Neuron (in vitro differentiated cells): ENCODE measurements at regions not wholly inside any gene's neighbourhood (a gene's known extent, or its start where the extent isn't known, plus 50 kb on each side); places are given as distances from the start of the nearest gene placed in this dataset.
"Not testable (repeated sequence)": the region's sequence is repeated elsewhere in the genome, so short reads cannot be mapped to it uniquely, and the experiment has no call there.

Experiments used
- H2AFZ ChIP-seq: one replicate; pipeline ENCODE4 v1.6.1; 2013; ENCODE audit warnings: low read depth, mild to moderate bottlenecking, inconsistent platforms, low read length, moderate library complexity
- H3K27me3 ChIP-seq: one replicate; pipeline ENCODE4 v1.6.1; 2013; ENCODE audit warnings: low read length; ENCODE audit not compliant: insufficient read depth
- H3K36me3 ChIP-seq: one replicate; pipeline ENCODE4 v1.6.1; 2013; ENCODE audit warnings: low read length; ENCODE audit not compliant: insufficient read depth
- H3K4me1 ChIP-seq: one replicate; pipeline ENCODE4 v1.6.1; 2013; ENCODE audit warnings: low read length; ENCODE audit not compliant: insufficient read depth
- H3K4me3 ChIP-seq: 2 replicates; pipeline ENCODE4 v1.5.1; 2013; ENCODE audit warnings: mild to moderate bottlenecking, low read length, moderate library complexity
- H3K9me3 ChIP-seq: one replicate; pipeline ENCODE4 v1.6.1; 2013; ENCODE audit warnings: low read length

- Histone ChIP-seq H3K9me3 (no peaks in the 10 kb centered on the region), H3K27me3 (no peaks in the 10 kb centered on the region), H3K4me1 (no peaks in the 10 kb centered on the region), H3K4me3 (no peak overlapping the region), H2AFZ (no peak overlapping the region), H3K36me3 (no peaks in the 10 kb centered on the region)
Observed at GRCh38 chr3:18717598-18717997, 292.5 kb upstream of the SATB1 start.

GRCh38 chr3:18716821-18717220, 291.7 kb upstream of the SATB1 start:
- Histone ChIP-seq H3K27me3 (no peaks in the 10 kb centered on the region), H3K4me3 (no peak overlapping the region)

GRCh38 chr3:18716101-18716500, 291.0 kb upstream of the SATB1 start:
- Histone ChIP-seq H3K4me3 (no peak overlapping the region), H2AFZ (no peak overlapping the region), H3K27me3 (no peaks in the 10 kb centered on the region), H3K9me3 (no peaks in the 10 kb centered on the region), H3K36me3 (no peaks in the 10 kb centered on the region), H3K4me1 (no peaks in the 10 kb centered on the region)

More at GRCh38 chr3:18716821-18717220, 291.7 kb upstream of the SATB1 start:
- Histone ChIP-seq H3K36me3 (no peaks in the 10 kb centered on the region), H2AFZ (no peak overlapping the region), H3K4me1 (no peaks in the 10 kb centered on the region), H3K9me3 (no peaks in the 10 kb centered on the region)

- Histone ChIP-seq H2AFZ (no peak overlapping the region), H3K4me3 (no peak overlapping the region), H3K36me3 (no peaks in the 10 kb centered on the region), H3K9me3 (no peaks in the 10 kb centered on the region), H3K27me3 (no peaks in the 10 kb centered on the region), H3K4me1 (no peaks in the 10 kb centered on the region)
Observed at GRCh38 chr3:18715208-18715607, 290.1 kb upstream of the SATB1 start.

GRCh38 chr3:18713577-18713951, 288.4 kb upstream of the SATB1 start:
- H3K36me3 ChIP-seq = no peaks in the 10 kb centered on the region
- H2AFZ ChIP-seq = no peak overlapping the region
- no peaks in the 10 kb centered on the region for H3K27me3 ChIP-seq
- H3K9me3 ChIP-seq = no peaks in the 10 kb centered on the region
- H3K4me1 ChIP-seq = no peaks in the 10 kb centered on the region
- no peak overlapping the region for H3K4me3 ChIP-seq

- Histone ChIP-seq H3K4me3 (no peak overlapping the region), H2AFZ (no peak overlapping the region), H3K4me1 (no peaks in the 10 kb centered on the region), H3K36me3 (no peaks in the 10 kb centered on the region), H3K9me3 (no peaks in the 10 kb centered on the region), H3K27me3 (no peaks in the 10 kb centered on the region)
Observed at GRCh38 chr3:18712713-18713576, 287.8 kb upstream of the SATB1 start.

- no peaks in the 10 kb centered on the region for H3K36me3 ChIP-seq
- no peaks in the 10 kb centered on the region for H3K4me1 ChIP-seq
Observed at GRCh38 chr3:18704326-18704725, 279.2 kb upstream of the SATB1 start.

GRCh38 chr3:18703798-18704197, 278.7 kb upstream of the SATB1 start:
- no peaks in the 10 kb centered on the region for H3K4me1 ChIP-seq
- H3K27me3 ChIP-seq = no peaks in the 10 kb centered on the region
- H3K9me3 ChIP-seq = no peaks in the 10 kb centered on the region
- no peak overlapping the region for H2AFZ ChIP-seq
- no peaks in the 10 kb centered on the region for H3K36me3 ChIP-seq
- no peak overlapping the region for H3K4me3 ChIP-seq

More at GRCh38 chr3:18704326-18704725, 279.2 kb upstream of the SATB1 start:
- Histone ChIP-seq H3K4me3 (no peak overlapping the region), H3K27me3 (no peaks in the 10 kb centered on the region), H3K9me3 (no peaks in the 10 kb centered on the region), H2AFZ (no peak overlapping the region)

- H3K36me3 ChIP-seq, H2AFZ ChIP-seq, H3K4me3 ChIP-seq: not testable (repeated sequence)
Observed at GRCh38 chr3:18693588-18694329, 268.6 kb upstream of the SATB1 start.

GRCh38 chr3:18687286-18687685, 262.1 kb upstream of the SATB1 start:
- no peaks in the 10 kb centered on the region for H3K36me3 ChIP-seq
- H3K9me3 ChIP-seq = no peaks in the 10 kb centered on the region
- H2AFZ ChIP-seq = no peak overlapping the region
- no peaks in the 10 kb centered on the region for H3K27me3 ChIP-seq
- H3K4me1 ChIP-seq = no peaks in the 10 kb centered on the region
- H3K4me3 ChIP-seq = no peak overlapping the region

More at GRCh38 chr3:18693588-18694329, 268.6 kb upstream of the SATB1 start:
- not testable (repeated sequence) for H3K4me1 ChIP-seq, H3K27me3 ChIP-seq, H3K9me3 ChIP-seq

- H3K4me3 ChIP-seq = no peak overlapping the region
- no peaks in the 10 kb centered on the region for H3K27me3 ChIP-seq
- no peak overlapping the region for H2AFZ ChIP-seq
Observed at GRCh38 chr3:18683900-18684299, 258.8 kb upstream of the SATB1 start.

GRCh38 chr3:18681818-18682345, 256.7 kb upstream of the SATB1 start:
- Histone ChIP-seq H3K4me1 (no peaks in the 10 kb centered on the region), H3K4me3 (no peak overlapping the region), H3K36me3 (no peaks in the 10 kb centered on the region), H2AFZ (no peak overlapping the region), H3K9me3 (no peaks in the 10 kb centered on the region), H3K27me3 (no peaks in the 10 kb centered on the region)

More at GRCh38 chr3:18683900-18684299, 258.8 kb upstream of the SATB1 start:
- no peaks in the 10 kb centered on the region for H3K4me1 ChIP-seq
- H3K9me3 ChIP-seq = no peaks in the 10 kb centered on the region
- no peaks in the 10 kb centered on the region for H3K36me3 ChIP-seq

GRCh38 chr3:18680758-18681157, 255.6 kb upstream of the SATB1 start:
- H3K9me3 ChIP-seq = no peaks in the 10 kb centered on the region
- H3K27me3 ChIP-seq = no peaks in the 10 kb centered on the region
- H3K36me3 ChIP-seq = no peaks in the 10 kb centered on the region
- H3K4me1 ChIP-seq = no peaks in the 10 kb centered on the region
- no peak overlapping the region for H3K4me3 ChIP-seq
- no peak overlapping the region for H2AFZ ChIP-seq
